Midbrain (tissue), 1 donor: ENCODE measurements at regions not wholly inside any gene's neighbourhood (a gene's known extent, or its start where the extent isn't known, plus 50 kb on each side); places are given as distances from the start of the nearest gene placed in this dataset.

ENCODE experiments used
- DNase-seq: peaks from one replicate; lab custom pipeline; 2025; lab: John Stamatoyannopoulos, UW

DNA sequence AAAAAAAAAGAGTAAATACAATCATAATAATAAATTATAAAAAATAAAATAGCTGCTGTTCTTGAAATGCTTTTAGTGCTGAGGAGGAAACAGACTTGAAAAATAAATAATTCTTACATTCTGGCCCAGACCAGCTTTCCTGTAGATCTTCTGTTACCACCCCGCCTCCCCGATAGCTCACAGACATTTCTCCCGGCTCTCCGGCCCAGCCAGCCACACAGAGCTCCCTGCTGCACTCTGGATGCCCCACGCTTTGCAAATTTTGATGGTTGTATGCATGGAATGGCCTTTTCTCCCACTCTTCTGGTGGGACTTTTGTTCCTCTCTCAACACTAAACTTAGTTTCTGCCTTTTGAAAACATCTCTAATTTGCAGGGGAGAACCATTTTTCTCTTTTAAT is 249.3 kb downstream of the ATP23 start:
- DNase-seq: no peak

DNA sequence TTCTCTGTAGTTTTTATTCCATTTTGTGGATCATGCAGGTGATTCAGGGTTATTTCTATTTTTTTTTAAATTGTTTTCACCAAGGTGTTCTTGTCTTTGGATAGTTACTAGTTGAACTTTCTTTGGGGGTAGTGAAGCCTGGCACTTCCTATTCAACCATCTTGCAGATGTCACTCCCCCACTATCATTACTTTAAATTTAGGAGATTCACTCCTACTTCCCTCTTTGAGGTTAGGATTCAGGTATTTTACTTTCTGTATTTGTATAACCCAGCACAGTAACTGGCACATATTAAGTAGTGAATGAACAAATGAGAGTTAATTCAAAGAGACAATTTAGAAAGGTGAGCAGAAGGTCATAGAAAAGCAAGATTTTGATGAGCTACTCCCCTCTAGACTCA is 255.6 kb downstream of the ATP23 start:
- no peak for DNase-seq

DNA sequence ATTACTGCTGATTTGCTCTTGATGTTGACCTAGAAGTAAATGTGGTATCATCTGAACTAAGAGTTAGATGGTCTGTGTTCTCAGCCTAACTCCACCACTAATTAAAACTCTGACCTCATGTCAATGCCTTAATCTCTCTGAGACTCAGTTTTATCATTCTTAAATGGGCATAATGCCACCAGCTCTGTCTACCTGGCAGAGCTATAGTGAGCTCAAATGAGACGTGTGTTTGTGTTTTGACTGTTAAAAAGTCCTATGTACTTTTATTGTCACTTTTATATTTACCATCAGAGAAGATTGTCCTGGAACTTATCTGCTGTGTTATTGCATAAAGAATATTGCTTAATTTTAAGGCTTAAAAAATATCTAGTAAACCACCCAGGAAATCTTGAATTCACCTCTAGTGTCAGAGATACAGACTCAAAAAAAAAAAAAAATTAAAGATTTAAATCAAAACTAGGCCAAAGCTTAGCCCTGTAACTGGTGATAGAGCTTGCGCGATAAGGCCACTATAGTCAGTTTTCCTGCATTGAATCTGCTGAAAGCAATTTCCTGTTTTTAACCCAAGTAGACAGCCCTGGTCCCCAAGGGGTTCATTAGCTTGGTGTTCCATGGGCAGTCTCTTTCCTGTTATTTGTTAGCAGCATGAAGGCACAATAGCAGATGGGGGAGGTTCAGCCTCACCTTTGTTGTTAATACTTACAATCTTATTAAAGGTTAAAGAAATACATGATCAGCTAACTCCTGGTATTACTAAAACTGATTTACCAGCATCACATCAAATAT is 261.8 kb downstream of the ATP23 start:
- DNase-seq: no peak

- DNase-seq: no peak
Measured at GRCh38 chr12:58204071-58204470, 262.7 kb downstream of the ATP23 start.

- no peak for DNase-seq
Measured at GRCh38 chr12:58206876-58207275, 265.5 kb downstream of the ATP23 start.

- no peak for DNase-seq
Measured at GRCh38 chr12:58211211-58211610, 269.8 kb downstream of the ATP23 start.

DNA sequence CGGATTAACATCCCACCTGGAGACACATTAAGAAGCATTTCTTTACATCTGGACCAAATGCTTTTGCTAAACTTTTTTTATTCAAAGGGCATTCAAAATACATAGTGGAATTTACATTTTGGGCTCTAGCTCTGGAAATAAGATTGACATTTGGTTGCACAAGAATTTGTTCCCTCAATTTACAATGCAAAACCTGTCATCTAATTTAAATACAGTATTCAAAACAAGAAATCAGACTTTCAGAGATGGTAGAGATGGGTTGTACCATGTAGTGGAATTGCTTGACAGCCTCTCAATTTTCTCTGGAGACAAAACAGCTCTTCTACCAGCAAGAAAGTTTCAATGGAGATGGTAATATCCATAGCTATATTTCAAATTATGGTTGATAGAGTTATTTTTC is 275.8 kb downstream of the ATP23 start:
- no peak for DNase-seq

DNA sequence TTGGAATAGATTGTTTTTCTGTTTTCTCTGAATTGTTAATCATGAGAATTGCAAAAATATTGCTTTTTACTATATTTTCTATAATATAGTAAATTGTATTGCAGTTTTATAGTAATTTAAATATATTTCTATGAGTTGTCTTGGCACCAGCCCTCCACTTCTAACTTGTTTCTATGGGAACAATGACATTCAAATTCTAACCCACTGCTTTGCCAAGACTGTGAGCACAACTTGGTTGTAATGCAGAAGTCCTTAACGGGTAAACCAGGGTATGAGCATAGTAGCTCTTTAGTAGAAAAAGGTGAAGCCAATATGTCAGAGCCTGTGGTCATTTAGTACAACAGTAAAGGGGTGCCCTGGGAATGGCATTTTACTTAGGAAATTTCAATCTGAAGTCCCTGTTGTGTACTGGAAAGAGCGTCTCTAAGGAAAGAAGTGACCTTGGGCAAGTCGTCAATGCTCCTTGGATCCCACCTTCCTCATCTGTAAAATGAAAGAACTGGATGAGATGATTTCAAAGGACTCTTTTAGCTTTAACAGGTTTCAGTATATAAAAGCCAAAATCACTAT is 283.3 kb downstream of the ATP23 start:
- no peak for DNase-seq

DNA sequence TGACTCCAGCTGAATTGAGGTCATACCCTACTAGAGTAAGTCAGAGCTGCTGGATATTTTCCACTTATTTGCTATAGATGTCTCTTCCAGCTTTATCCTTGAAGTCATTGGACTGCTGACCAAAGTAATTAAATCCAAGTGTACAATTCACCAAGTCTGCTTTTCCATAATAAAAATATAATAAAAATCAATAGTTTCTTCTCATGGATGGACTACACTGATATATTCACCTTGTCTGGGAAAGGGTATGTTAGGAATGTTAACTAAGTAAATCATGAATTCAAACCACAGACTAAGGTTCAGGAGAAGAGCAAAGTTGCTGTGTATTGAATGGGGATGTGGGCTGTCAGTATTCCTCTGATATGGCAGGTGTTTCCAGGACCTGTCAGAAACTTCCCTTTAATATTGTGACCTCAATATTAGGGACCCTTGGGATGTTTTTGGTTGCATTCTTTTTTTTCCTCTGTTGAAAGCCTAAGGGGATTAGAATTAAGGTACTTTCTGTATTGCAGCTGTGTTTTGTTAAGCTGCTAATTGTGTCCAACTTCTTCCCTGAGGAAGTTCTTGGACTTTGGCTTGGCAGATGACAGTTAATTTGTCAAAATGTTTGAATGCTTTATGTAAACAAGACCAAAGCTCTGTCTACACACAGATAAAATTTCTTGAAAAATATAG is 284.0 kb downstream of the ATP23 start:
- DNase-seq: no peak

DNA sequence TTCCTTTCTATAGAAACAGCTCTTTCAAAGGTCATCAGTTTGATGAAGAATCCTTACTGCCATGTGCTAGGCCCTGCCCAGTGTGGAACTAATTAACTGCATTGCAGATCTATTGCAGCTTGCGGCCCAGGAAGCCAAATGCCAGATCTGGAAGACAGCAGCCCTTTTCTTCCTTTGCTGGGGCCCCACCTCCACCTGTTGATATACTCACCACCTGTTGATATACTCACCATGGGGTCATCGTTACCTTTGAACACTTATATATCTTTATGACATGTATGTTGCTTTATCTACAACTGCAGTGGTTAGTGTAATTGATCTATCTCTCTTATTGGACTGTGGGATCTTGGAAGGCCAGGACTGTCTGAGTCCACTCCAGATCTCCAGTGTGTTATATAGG is 292.5 kb downstream of the ATP23 start:
- DNase-seq: no peak

GRCh38 chr12:58238411-58238810 is 297.0 kb downstream of the ATP23 start:
- no peak for DNase-seq

- DNase-seq: no peak
Measured at GRCh38 chr12:58241099-58241498, 299.7 kb downstream of the ATP23 start.

DNA sequence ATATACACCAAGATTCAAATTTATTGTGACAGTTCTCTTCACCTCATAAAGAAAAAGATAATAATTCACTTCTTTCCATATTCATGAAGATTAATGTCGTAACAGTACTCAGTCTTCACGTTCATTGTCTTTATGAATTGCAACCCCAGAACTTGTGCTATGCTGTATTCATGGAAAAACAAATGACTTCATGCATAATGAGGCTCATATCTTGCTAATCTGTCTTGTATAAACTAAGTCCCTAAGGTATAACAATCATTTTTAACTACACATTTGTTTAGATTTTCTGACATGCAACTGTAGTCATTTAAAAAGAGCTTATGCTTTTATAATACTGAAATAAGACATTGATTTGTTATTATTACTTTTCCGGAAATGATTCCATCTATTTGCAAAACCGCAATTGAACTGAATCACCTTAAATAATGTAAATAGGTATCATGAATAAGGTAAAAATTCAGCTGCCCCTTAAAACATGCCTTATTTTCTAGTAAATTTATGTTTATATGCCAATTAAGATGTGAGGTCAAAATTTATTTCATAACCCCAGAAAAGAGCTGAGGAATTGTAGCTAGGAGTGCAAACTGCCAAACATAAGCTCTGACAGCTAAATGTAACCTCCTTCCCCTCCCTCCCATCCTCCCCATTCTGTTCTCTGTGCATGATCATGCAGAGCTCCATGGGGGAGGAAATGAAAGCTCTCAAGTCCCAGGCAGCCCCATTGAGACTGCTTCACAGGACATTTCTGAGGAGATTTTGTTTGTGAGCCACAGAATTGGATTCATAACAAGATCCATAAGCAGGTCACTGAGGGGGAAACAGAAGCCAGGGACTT is 301.6 kb downstream of the ATP23 start:
- no peak for DNase-seq

DNA sequence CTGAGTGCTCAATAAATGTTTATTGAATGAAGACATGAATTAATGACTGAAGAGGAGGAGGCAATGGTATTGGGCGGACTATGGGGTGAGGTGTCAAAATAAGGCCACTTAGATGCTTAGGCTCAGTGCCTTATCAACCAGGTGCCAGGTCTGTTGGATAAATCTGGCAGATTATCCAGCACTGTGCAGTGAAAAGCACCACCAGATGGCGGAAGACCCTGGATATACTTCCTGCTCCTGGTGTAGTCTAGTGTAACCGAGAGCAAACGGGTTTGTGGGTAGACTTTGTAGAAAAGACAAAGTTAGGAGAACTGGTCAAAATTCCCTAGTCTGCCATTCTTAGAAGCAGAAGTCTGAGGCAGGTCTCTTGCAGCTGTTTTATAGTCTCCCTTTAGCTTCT is 306.3 kb downstream of the ATP23 start:
- no peak for DNase-seq

- no peak for DNase-seq
Measured at GRCh38 chr12:58248599-58248998, 307.2 kb downstream of the ATP23 start.

DNA sequence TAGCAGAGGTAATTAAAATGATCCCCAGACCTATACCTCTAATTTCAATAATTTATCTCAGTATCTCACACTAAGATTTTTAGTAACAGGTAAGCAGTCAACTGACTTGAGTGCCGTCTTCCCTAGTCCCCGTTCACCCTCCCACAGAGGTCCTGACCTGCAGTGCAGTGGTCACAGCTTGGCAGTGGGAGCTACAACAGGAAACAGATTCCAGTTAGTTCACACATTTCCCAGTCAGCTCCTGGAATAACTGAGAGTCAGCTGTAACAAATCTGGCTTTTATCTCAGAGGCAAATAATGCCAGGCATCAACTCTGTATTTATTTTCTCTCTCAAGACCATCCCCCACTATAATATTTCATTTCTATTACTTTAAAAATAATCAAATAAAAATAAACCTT is 308.2 kb downstream of the ATP23 start:
- no peak for DNase-seq

DNA sequence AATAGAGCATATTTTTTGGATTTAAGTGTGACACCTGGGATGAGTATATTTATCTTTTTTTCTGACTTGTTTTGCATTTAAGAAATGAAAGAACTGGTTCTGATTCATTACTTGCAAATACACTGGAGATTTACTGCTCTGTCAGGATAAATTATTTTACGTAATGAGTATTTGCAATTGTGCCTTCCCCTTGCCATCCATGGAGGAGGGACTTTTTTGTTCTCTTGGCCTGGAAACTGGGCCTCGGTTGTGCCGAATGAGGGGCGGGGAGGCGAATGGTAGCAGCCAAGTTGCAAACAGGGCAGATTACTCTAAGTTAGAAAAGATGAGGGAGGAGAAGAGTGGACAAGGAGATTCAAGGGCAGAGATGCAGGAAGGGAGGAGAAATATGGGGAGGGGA is 308.7 kb downstream of the ATP23 start:
- DNase-seq: no peak

GRCh38 chr12:58252914-58253313 is 311.5 kb downstream of the ATP23 start:
- no peak for DNase-seq

DNA sequence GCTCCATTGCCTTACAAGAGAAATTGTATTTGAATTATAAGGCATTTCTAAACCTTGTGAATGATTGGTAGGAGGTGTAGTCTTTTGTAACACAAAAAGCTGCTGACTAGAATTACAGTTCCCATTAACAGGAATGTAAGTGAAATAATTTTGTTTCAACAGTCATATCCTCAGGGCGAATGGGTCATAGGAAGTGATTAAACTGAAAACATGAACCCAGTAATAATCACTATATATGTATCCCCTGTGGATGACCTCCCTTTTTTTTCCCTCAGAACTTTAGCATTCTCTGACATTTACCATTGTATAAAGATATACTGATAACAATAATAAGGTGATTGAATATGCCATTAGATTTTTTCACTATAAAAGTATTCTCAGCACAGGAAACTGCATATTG is 312.3 kb downstream of the ATP23 start:
- no peak for DNase-seq

DNA sequence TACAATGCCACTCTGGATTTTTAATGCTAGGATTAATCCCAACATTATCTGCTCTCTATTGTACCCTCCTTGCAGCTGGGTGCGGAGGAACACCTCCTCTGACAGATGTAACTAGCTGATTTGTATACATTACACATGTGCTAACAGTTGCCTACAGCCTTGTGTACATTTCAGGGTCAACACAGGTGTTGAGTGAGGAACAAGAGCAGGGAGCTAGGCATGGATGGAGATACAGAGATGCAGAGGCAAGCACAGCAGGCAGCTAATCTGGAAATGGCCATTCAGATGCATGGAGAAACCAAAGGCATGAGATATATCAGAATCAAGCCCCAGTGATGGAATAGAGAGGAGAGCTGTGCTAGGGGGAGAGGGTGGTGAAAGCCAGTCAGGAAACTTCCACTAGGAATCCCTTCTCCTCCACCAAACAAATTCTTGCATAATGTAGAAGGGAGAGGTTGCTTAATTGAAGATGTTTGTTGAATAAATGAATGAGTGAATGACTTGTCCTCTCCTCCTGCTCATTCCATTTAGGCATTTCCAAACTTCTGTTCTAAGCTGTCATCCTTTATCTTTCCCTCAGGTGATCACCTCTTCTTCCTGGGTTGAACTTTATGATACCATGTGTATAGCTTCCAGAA is 313.2 kb downstream of the ATP23 start:
- no peak for DNase-seq

DNA sequence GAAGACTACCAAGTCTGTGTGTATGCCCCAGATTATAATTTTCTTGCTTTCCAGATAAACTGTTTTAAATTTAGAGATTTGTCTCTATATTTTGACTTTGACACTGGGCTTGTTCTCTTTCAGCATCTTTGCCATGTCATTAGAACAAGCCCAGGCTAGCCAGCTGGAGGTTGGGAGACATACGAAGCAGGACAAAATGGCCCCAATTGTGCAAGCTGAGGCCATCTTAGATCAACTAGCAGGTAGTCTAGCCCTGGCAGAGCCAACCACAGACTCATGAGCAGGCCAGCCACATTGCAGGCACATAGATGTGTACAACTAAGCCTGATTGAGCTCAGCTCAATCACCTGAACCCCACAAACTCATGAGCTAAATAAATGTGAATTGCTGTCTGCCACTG is 321.4 kb downstream of the ATP23 start:
- no peak for DNase-seq

DNA sequence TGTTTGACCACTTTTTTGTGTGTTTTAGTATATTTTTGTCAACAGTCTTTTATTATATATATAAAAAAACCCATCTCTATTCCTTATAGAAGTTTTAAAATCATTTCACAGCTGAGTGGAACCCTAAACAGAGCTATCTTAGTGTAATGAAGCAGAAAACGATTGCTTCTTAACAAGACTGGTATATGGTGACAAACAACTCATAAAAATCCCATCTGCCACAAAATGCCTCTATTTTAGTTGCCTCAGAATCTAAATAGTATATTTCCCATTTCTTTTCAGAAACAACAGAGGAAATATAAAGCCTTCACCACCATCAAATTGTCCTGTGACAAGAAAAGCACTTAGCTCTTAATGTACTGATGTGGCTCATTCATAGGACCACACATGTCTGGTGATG is 322.4 kb downstream of the ATP23 start:
- DNase-seq: no peak
